AG04449 (cell line): ENCODE measurements at regions not wholly inside any gene's neighbourhood (a gene's known extent, or its start where the extent isn't known, plus 50 kb on each side); places are given as distances from the start of the nearest gene placed in this dataset.
"Not testable (repeated sequence)": the region's sequence is repeated elsewhere in the genome, so short reads cannot be mapped to it uniquely, and the experiment has no call there.

ENCODE experiments used
- CTCF ChIA-PET: fragments of 350-600 bp; formaldehyde crosslinking; extraction: SDS; loops from one replicate; lab custom pipeline; 2021; ENCODE audit warnings: antibody characterized with exemption; lab: Yijun Ruan, JAX
- POLR2A ChIA-PET: fragments of 400-600, 350-600 bp; formaldehyde crosslinking; extraction: SDS; loops from one replicate; lab custom pipeline; 2020; ENCODE audit warnings: antibody characterized with exemption, inconsistent platforms; lab: Yijun Ruan, JAX
- DNase-seq: peaks from one replicate; pipeline ENCODE4 v3.0.0-alpha.2; 2010; ENCODE audit warnings: low read depth, low spot score
- H3K4me3 ChIP-seq: 2 replicates; pipeline ENCODE4 v1.5.1; 2011; ENCODE audit warnings: low read depth, mild to moderate bottlenecking, control low read depth, low read length
- TF ChIP-seq, protein P1 (sequence below): IDR thresholded peaks from one replicate; pipeline ENCODE4 v1.5.1; 2011; ENCODE audit warnings: mild to moderate bottlenecking, moderate library complexity, low read length, control low read depth, inconsistent platforms; ENCODE audit not compliant: insufficient read depth; ENCODE audit errors: missing control alignments

DNA sequence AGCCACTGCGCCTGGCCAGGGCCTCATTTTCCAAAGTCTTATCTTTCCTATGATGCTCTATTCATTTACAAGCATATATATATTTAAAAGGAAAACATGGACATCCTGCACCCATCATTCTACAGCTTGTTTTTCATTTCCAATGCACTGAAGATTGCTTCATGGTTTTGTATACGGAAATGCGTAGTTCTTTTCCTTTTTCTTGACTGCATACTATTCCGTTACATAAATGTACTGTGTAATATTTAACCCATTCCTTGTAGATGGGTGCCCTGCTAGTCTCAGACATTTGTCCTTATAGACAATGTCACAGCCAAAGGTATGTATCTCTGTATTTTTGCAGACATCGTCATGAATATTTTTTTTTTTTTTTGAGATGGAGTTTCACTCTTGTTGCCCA lies 257.0 kb downstream of the ASMT start:
- ChIA-PET POLR2A (no interaction called here), CTCF (no interaction called here)
- no peak overlapping the region for H3K4me3 ChIP-seq
- TF ChIP-seq, protein P1, sequence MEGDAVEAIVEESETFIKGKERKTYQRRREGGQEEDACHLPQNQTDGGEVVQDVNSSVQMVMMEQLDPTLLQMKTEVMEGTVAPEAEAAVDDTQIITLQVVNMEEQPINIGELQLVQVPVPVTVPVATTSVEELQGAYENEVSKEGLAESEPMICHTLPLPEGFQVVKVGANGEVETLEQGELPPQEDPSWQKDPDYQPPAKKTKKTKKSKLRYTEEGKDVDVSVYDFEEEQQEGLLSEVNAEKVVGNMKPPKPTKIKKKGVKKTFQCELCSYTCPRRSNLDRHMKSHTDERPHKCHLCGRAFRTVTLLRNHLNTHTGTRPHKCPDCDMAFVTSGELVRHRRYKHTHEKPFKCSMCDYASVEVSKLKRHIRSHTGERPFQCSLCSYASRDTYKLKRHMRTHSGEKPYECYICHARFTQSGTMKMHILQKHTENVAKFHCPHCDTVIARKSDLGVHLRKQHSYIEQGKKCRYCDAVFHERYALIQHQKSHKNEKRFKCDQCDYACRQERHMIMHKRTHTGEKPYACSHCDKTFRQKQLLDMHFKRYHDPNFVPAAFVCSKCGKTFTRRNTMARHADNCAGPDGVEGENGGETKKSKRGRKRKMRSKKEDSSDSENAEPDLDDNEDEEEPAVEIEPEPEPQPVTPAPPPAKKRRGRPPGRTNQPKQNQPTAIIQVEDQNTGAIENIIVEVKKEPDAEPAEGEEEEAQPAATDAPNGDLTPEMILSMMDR, result no peak
- no peak for DNase-seq

DNA sequence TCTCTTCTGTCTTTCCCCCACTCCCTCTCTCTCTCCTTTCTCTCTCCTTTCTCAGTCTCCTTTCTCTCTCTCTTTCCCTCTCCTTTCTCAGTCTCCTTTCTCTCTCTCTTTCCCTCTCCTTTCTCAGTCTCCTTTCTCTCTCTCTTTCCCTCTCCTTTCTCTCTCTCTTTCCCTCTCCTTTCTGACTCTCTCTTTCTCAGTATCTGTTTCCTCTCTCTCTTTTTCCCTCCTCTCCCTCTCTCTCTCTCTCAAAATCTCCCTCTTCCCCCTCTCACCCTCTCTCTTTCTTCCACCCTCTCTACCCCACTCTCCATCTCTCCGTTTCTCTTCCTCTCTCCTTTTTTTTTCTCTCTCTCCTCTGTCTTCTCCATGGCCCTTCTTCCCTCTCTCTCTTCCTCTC lies 258.8 kb downstream of the ASMT start:
- TF ChIP-seq, protein P1, result no peak
- DNase-seq, result no peak
- CTCF ChIA-PET, result no interaction called here
- POLR2A ChIA-PET, result no interaction called here
- no peak overlapping the region for H3K4me3 ChIP-seq

DNA sequence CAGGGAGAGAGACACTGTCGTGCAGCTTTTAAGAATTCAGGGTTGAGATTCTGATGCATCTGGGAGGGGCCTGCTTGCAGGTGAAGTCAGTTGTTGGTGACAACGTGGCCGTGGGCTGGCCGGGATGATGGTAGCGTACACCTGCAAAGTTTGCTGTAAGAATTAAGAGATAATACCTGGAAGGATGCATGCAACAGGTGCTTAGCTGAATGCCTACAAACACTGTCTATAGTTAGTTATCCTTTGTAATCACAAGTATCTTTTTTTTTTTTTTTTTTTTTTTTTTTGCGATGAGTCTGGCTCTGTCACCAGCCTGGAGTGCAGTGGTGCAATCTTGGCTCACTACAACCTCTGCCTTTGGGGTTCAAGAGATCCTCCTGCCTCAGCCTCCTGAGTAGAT lies 259.6 kb downstream of the ASMT start:
- no peak overlapping the region for H3K4me3 ChIP-seq
- TF ChIP-seq, protein P1, result no peak
- ChIA-PET POLR2A (no interaction called here), CTCF (no interaction called here)
- DNase-seq, result no peak

DNA sequence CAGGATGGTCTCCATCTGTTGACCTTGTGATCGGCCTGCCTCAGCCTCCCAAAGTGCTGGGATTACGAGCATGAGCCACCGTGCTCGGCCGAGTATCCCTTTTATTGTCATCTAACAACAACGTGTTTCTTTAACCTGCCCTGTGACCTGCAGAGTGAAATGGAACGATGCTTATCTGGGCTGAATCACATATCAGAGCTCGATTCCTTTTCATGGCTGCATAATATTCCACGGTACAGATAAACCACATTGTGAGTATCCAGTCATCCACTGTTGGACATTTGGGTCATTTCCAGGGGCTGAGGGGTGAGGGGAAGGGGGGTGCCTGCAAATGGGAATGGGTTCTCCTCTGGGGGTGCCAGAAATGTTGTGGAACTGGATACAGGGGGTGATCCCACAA lies 260.0 kb downstream of the ASMT start:
- POLR2A ChIA-PET, result no interaction called here
- CTCF ChIA-PET, result no interaction called here
- TF ChIP-seq, protein P1, result no peak
- no peak overlapping the region for H3K4me3 ChIP-seq
- no peak for DNase-seq

DNA sequence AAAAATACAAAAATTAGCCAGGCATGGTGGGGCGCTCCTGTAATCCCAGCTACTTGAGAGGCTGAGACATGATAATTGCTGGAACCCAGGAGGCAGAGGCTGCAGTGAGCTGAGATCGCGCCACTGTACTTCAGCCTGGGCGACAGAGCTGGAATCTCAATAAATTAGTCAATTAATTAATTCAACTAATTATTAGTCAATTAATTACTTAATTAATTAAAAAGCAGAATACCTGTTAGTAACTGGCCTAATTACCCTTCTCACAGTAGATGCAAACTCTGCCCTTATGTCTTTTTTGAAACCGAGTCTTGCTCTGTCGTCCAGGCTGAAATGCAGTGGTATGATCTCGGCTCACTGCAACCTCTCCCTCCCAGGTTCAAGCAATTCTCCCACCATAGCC lies 261.2 kb downstream of the ASMT start:
- ChIA-PET POLR2A (no interaction called here), CTCF (no interaction called here)
- TF ChIP-seq, protein P1, result no peak
- H3K4me3 ChIP-seq, result no peak overlapping the region
- no peak for DNase-seq

DNA sequence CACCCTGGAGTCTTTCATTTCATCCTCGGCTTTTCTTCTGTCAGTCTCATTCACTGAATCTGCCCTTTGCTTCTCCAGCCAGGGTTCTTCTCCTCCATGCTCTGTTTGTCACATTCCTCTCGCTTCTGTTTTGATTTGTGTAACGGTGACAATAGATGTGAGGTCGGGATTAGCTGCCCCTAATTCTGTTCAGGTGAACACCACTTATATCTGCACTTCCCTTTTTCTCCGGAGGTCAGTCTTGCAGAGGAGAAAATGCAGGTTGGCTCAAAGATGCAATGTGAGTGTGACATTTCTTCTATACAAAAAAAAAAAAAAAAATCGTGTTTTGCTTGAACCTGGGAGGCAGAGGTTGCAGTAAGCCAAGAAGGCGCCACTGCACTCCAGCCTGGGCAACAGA lies 262.9 kb downstream of the ASMT start:
- no peak overlapping the region for H3K4me3 ChIP-seq
- ChIA-PET POLR2A (no interaction called here), CTCF (no interaction called here)
- TF ChIP-seq, protein P1, result no peak
- DNase-seq, result no peak

DNA sequence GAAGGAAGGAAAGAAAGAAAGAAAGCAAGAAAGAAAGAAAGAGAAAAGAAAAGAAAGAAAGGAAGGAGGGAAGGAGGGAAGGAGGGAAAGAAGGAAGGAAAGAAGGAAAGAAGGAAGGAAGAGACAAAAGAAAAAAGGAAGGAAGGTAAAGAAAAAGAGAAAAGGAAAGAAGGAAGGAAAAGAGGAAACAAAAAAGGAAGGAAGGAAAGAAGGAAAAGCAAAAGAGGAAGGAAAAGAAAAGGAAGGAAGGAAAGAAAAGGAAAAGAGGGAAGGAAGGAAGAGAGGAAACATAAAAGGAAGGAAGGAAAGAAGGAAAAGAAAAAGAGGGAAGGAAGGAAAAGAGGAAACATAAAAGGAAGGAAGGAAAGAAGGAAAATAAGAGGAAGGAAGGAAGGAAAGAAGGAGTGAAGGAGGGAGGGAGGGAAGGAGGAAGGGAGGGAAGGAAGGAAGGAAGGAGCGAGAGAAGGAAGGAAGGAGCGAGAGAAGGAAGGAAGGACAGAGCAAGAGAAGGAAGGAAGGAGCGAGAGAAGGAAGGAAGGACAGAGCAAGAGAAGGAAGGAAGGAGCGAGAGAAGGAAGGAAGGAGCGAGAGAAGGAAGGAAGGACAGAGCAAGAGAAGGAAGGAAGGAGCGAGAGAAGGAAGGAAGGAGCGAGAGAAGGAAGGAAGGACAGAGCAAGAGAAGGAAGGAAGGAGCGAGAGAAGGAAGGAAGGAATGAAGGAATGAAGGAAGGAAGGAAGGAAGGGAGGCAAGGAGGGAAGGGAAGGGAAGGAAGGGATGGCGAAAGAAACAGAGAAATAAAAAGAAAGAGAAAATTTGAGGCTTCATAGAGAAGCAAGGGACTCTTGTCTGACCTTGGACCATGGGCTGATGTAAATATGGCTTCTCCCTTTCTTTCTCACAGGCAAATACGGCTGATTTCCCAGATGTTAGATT lies 266.3 kb downstream of the ASMT start:
- DNase-seq, CTCF ChIA-PET, H3K4me3 ChIP-seq, POLR2A ChIA-PET: not testable (repeated sequence)
